Left lung (tissue), 4 donors: ENCODE measurements at regions not wholly inside any gene's neighbourhood (a gene's known extent, or its start where the extent isn't known, plus 50 kb on each side); places are given as distances from the start of the nearest gene placed in this dataset.
A peak's percentile ranks its signal among the peaks of the same experiment; 100 is the strongest.

Experiments used
- ATAC-seq: fragments of 200-7000 bp; cut with Tn5 transposase; one replicate; pipeline ENCODE4 v1.9.1; 2020; ENCODE audit warnings: moderate library complexity
- DNase-seq, 4 donors: peaks; one replicate each; pipeline ENCODE4 v3.0.0-alpha.2; 2013 to 2020
- H3K27ac ChIP-seq, 2 donors: fragments of 200-600 bp; sonication (generic) in 1 of 2; one replicate each; pipeline versions ENCODE4 v1.5.0 to v1.8.0; 2020 to 2021
- H3K27me3 ChIP-seq, 2 donors: fragments of 200-600 bp; sonication (generic) in 1 of 2; one replicate each; pipeline versions ENCODE4 v1.5.0 to v1.8.0; 2020 to 2021
- H3K36me3 ChIP-seq, 2 donors: fragments of 200-600 bp; sonication (generic) in 1 of 2; one replicate each; pipeline versions ENCODE4 v1.5.0 to v1.8.0; 2020 to 2021
- H3K4me1 ChIP-seq, 2 donors: fragments of 200-600 bp; one replicate each; pipeline ENCODE4 v1.8.0; 2021
- H3K4me3 ChIP-seq, 2 donors: fragments of 200-600 bp; sonication (generic) in 1 of 2; one replicate each; pipeline versions ENCODE4 v1.5.0 to v1.8.0; 2020 to 2021; ENCODE audit warnings: mild to moderate bottlenecking in 1 of 2
- H3K9me3 ChIP-seq, 2 donors: fragments of 200-600 bp; sonication (generic) in 1 of 2; one replicate each; pipeline versions ENCODE4 v1.5.0 to v1.8.0; 2020 to 2021
- CTCF ChIP-seq, 2 donors: fragments of 200-600 bp; sonication (generic) in 1 of 2; IDR thresholded peaks; one replicate each; pipeline versions ENCODE4 v1.5.0 to v1.8.0; 2021; ENCODE audit warnings: antibody characterized with exemption in 2 of 2
- intact Hi-C, 2 donors: fragments of 100-400 bp; cut with DNase I; formaldehyde crosslinking; loops; one replicate each; pipeline versions ENCODE4 v1.11.2 to v1.14.2; 2022
- donor health status: DM: no; HTN: yes; CAD: no.
- donor health status: DM: no; HTN: no; CAD: no.

GRCh38 chr6:139711804-139712585, 337.5 kb upstream of the CITED2 start:
- no peak for TF ChIP-seq CTCF (IDR thresholded peaks at IDR 0.05)
- Histone ChIP-seq H3K9me3 (no peaks in the 10 kb centered on the region), H3K36me3 (no peaks in the 10 kb centered on the region), H3K27me3 (no peaks in the 10 kb centered on the region), H3K27ac (no peak overlapping the region), H3K4me1 (peaks cover 5 to 6% of the 10 kb centered on the region in 2 donors), H3K4me3 (no peak overlapping the region)
- ATAC-seq = no peak
- intact Hi-C loops = no loop called here
- DNase-seq = peak in 2 of 4 donors; percentile 36 to 42

- ATAC-seq (peak; percentile 15), DNase-seq (peak in 2 of 4 donors; percentile 71 to 74)
- H3K36me3 ChIP-seq = no peaks in the 10 kb centered on the region
- peaks cover 5 to 6% of the 10 kb centered on the region in 2 donors for H3K4me1 ChIP-seq
- intact Hi-C loops = no loop called here
- no peak overlapping the region for H3K27ac ChIP-seq
- no peaks in the 10 kb centered on the region for H3K9me3 ChIP-seq
- no peak overlapping the region for H3K4me3 ChIP-seq
- TF ChIP-seq CTCF (IDR thresholded peaks at IDR 0.05) = no peak
- H3K27me3 ChIP-seq = no peaks in the 10 kb centered on the region
Observed at GRCh38 chr6:139710556-139710955, 336.1 kb upstream of the CITED2 start.

- Histone ChIP-seq H3K9me3 (peaks cover 0 to 7% of the 10 kb centered on the region in 2 donors), H3K4me1 (peaks cover 5 to 6% of the 10 kb centered on the region in 2 donors), H3K27ac (peak overlapping the region in 1 of 2 donors; percentile 30), H3K4me3 (no peak overlapping the region), H3K27me3 (no peaks in the 10 kb centered on the region), H3K36me3 (no peaks in the 10 kb centered on the region)
- intact Hi-C loops = no loop called here
- no peak for TF ChIP-seq CTCF (IDR thresholded peaks at IDR 0.05)
- ATAC-seq (peak; percentile 94), DNase-seq (peak in 2 of 4 donors; percentile 32 to 33)
Observed at GRCh38 chr6:139708337-139709199, 334.1 kb upstream of the CITED2 start.

GRCh38 chr6:139706912-139707311, 332.5 kb upstream of the CITED2 start:
- no peak overlapping the region for H3K27ac ChIP-seq
- no peak for TF ChIP-seq CTCF (IDR thresholded peaks at IDR 0.05)
- DNase-seq = no peak
- peaks cover 5 to 6% of the 10 kb centered on the region in 2 donors for H3K4me1 ChIP-seq
- intact Hi-C loops = no loop called here
- no peak for ATAC-seq
- peaks cover 0 to 7% of the 10 kb centered on the region in 2 donors for H3K9me3 ChIP-seq
- no peak overlapping the region for H3K4me3 ChIP-seq
- no peaks in the 10 kb centered on the region for H3K36me3 ChIP-seq
- no peaks in the 10 kb centered on the region for H3K27me3 ChIP-seq

- Histone ChIP-seq H3K36me3 (no peaks in the 10 kb centered on the region), H3K9me3 (peaks cover 0 to 7% of the 10 kb centered on the region in 2 donors), H3K27ac (no peak overlapping the region), H3K4me3 (no peak overlapping the region), H3K27me3 (no peaks in the 10 kb centered on the region), H3K4me1 (peaks cover 5 to 6% of the 10 kb centered on the region in 2 donors)
- intact Hi-C loops = no loop called here
- DNase-seq (no peak), ATAC-seq (no peak)
- no peak for TF ChIP-seq CTCF (IDR thresholded peaks at IDR 0.05)
Observed at GRCh38 chr6:139705284-139705683, 330.8 kb upstream of the CITED2 start.
